ENCODE measurements at regions not wholly inside any gene's neighbourhood (a gene's known extent, or its start where the extent isn't known, plus 50 kb on each side); places are given as distances from the start of the nearest gene placed in this dataset.

DNA sequence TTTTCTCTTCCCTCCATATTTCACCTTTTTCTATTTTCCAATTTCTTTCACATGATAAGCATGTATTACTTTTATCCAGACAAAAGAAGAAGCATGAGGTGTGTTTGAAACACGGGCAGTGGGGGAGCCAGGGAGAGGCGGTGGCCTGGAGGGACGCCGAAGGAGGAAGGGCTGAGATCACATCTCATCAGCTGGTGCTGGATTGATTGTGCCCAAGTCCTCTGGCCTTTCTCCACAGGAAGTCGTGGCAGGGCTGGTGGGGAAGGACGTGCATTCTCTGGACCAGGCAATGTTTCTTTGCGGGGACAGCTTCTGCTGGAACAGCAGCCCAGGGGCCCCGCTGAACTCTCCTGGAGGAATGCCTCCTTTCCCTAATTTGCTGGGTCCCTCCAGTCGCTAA lies 82.9 kb downstream of the MIAT start:
- TF ChIP-seq CTCF (IDR thresholded peaks at IDR 0.05; ENCODE audit: unreplicated experiment) = no peak
- intact Hi-C loops (cut with micrococcal nuclease) = no loop called here
- H3K4me3 Mint-ChIP-seq (ENCODE audit: unreplicated experiment) = no peak overlapping the region
- peaks cover 6% of the 10 kb centered on the region for H3K36me3 Mint-ChIP-seq (ENCODE audit: insufficient read depth, unreplicated experiment)
- H3K4me1 Mint-ChIP-seq (ENCODE audit: insufficient read depth, unreplicated experiment) = peaks cover under 1% of the 10 kb centered on the region
- H3K27me3 Mint-ChIP-seq (ENCODE audit: insufficient read depth, unreplicated experiment) = no peaks in the 10 kb centered on the region
- no peaks in the 10 kb centered on the region for H3K9me3 Mint-ChIP-seq (ENCODE audit: unreplicated experiment)
- ChIA-PET CTCF (no interaction called here), POLR2A (no interaction called here)
- H3K27ac Mint-ChIP-seq (ENCODE audit: low read depth, unreplicated experiment) = no peak overlapping the region
- BruUV-seq (replicated peaks) = no TSS peak
- no peak for DNase-seq (ENCODE audit: unreplicated experiment)

- Mint-ChIP-seq H3K4me3 (ENCODE audit: unreplicated experiment) (no peak overlapping the region), H3K4me1 (ENCODE audit: insufficient read depth, unreplicated experiment) (peaks cover 7% of the 10 kb centered on the region), H3K27me3 (ENCODE audit: insufficient read depth, unreplicated experiment) (no peaks in the 10 kb centered on the region), H3K36me3 (ENCODE audit: insufficient read depth, unreplicated experiment) (no peaks in the 10 kb centered on the region), H3K9me3 (ENCODE audit: unreplicated experiment) (no peaks in the 10 kb centered on the region), H3K27ac (ENCODE audit: low read depth, unreplicated experiment) (no peak overlapping the region)
- ChIA-PET CTCF (no interaction called here), POLR2A (no interaction called here)
- intact Hi-C loops (cut with micrococcal nuclease) = no loop called here
- BruUV-seq (replicated peaks) = no TSS peak
- no peak for TF ChIP-seq CTCF (IDR thresholded peaks at IDR 0.05; ENCODE audit: unreplicated experiment)
- no peak for DNase-seq (ENCODE audit: unreplicated experiment)
Observed at GRCh38 chr22:26743149-26743548, 85.8 kb downstream of the MIAT start.

DNA sequence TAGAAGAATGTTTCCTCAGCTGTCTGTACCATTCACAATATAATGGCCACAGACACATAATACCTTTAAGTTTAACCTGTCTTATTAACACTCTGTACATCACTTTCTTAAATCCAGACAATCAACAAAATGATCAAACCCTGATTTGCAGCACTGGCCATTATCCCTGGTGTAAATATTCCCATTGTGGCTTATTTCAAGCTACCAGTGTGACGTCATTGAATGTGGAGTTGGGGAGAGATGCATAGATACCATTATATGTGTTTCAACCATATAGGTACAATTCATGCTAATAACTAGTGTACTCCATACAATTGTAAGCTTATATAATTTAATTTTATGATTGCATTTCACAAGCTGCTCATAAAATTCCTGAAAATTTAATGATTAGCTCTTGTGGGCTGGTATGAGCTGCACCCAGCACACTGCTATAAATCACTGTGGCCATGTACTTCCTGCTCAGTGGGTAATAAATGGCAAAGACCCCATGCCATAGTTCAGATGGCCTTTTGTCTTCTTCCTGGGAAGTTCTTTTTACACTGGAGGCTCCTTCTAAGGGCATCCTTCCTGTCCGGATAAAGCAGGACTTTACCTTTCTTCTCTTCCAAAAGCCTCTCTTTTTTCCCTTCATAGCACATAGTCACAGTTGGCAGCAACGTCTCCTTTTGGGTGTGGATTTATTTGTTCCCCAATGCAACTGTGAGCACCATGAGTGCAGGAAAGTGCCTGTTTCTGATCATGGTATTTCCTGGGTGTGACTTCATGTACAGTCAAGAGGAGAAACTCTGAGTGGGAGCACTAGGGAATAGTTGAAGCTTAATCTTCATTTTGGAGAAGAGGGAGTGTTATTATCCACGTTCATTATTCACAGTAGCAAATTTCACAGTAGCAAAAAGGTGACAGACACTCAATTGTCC lies 87.8 kb downstream of the MIAT start:
- no peak for DNase-seq (ENCODE audit: unreplicated experiment)
- Mint-ChIP-seq H3K4me1 (ENCODE audit: insufficient read depth, unreplicated experiment) (peaks cover 7% of the 10 kb centered on the region), H3K36me3 (ENCODE audit: insufficient read depth, unreplicated experiment) (no peaks in the 10 kb centered on the region), H3K27ac (ENCODE audit: low read depth, unreplicated experiment) (no peak overlapping the region), H3K9me3 (ENCODE audit: unreplicated experiment) (no peaks in the 10 kb centered on the region), H3K4me3 (ENCODE audit: unreplicated experiment) (no peak overlapping the region), H3K27me3 (ENCODE audit: insufficient read depth, unreplicated experiment) (no peaks in the 10 kb centered on the region)
- BruUV-seq (replicated peaks) = no TSS peak
- ChIA-PET CTCF (interaction anchor here (0.6 to 2.3 kb wide), 3 partner anchors 12 to 1275 kb away, joined by 3 to 10 read pairs (median 3); no protein-coding TSS in a partner anchor), POLR2A (interaction anchor here (0.6 kb wide), 1 partner anchor 1184 kb away, joined by 4 read pairs; no protein-coding TSS in a partner anchor)
- no peak for TF ChIP-seq CTCF (IDR thresholded peaks at IDR 0.05; ENCODE audit: unreplicated experiment)
- intact Hi-C loops (cut with micrococcal nuclease) = no loop called here

DNA sequence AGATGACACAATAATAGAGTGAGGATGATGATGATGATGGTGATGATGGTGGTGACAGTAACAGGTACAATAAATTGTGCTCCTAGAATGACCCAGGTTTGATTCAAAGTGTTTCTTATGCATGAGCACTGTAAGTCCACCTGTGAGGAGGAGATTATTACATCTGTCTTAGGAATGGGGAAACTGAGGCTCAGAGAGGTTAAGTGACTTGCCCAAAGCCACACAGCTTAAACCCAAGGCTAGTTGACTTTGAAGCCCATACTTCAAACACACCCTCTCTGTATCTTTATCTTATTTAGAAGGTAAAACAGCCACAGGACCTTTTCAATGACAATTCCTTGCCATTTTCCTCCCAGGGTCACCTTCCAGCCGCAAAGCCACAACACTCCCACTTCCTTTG lies 88.9 kb downstream of the MIAT start:
- no peak for DNase-seq (ENCODE audit: unreplicated experiment)
- ChIA-PET POLR2A (interaction anchor here (0.6 kb wide), 3 partner anchors 964 to 1733 kb away, joined by 3 to 4 read pairs (median 3); no protein-coding TSS in a partner anchor), CTCF (interaction anchor here (1.0 to 2.3 kb wide), 2 partner anchors 10 to 1274 kb away, joined by 3 to 10 read pairs; no protein-coding TSS in a partner anchor)
- no peaks in the 10 kb centered on the region for H3K27me3 Mint-ChIP-seq (ENCODE audit: insufficient read depth, unreplicated experiment)
- no peak overlapping the region for H3K4me3 Mint-ChIP-seq (ENCODE audit: unreplicated experiment)
- no peaks in the 10 kb centered on the region for H3K9me3 Mint-ChIP-seq (ENCODE audit: unreplicated experiment)
- intact Hi-C loops (cut with micrococcal nuclease) = no loop called here
- no peak for TF ChIP-seq CTCF (IDR thresholded peaks at IDR 0.05; ENCODE audit: unreplicated experiment)
- H3K27ac Mint-ChIP-seq (ENCODE audit: low read depth, unreplicated experiment) = no peak overlapping the region
- H3K36me3 Mint-ChIP-seq (ENCODE audit: insufficient read depth, unreplicated experiment) = no peaks in the 10 kb centered on the region
- no TSS peak for BruUV-seq (replicated peaks)
- peaks cover 7% of the 10 kb centered on the region for H3K4me1 Mint-ChIP-seq (ENCODE audit: insufficient read depth, unreplicated experiment)
